ENCODE measurements at regions not wholly inside any gene's neighbourhood (a gene's known extent, or its start where the extent isn't known, plus 50 kb on each side); places are given as distances from the start of the nearest gene placed in this dataset.

DNA sequence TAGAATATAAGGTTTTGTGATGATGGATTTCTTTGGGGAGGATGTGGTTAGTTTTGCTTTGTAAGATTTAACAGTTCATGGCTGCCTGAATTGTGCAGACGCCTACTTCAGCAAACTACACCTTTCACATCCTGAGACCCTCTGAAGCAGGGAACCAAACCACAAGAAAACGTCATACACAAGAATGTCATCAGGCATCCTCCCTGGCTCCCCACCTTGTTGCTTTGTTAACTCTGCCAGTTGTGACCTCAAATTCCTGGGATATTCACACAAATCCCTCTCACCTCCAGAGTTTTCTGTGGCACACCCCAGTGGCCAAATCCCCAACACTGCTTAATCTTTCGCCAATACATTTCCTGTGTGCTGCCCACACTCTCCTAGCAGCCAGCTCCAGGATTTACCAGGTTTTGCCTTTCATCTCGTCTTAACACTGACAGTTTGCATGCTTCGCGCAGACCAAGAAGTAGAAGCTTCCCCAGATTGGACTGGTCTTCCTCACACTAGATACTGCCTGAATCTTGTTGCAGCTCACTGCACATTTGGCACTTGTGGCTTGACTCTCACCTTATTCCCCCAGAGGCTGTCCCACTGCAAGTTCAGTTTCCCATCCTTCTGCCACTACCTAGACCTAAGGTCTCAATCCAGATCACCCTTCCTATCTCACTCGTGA is 51.1 kb upstream of the CTTNBP2NL start:
- DNase-seq: no peak
- Histone ChIP-seq H3K36me3 (no peaks in the 10 kb centered on the region), H3K4me1 (no peaks in the 10 kb centered on the region), H3K9me3 (peaks cover 0 to 7% (median 4%) of the 10 kb centered on the region in 3 donors), H3K27ac (no peak overlapping the region), H3K27me3 (peaks cover 0 to under 1% of the 10 kb centered on the region in 2 donors), H3K4me3 (no peak overlapping the region)
- TF ChIP-seq, protein P1, sequence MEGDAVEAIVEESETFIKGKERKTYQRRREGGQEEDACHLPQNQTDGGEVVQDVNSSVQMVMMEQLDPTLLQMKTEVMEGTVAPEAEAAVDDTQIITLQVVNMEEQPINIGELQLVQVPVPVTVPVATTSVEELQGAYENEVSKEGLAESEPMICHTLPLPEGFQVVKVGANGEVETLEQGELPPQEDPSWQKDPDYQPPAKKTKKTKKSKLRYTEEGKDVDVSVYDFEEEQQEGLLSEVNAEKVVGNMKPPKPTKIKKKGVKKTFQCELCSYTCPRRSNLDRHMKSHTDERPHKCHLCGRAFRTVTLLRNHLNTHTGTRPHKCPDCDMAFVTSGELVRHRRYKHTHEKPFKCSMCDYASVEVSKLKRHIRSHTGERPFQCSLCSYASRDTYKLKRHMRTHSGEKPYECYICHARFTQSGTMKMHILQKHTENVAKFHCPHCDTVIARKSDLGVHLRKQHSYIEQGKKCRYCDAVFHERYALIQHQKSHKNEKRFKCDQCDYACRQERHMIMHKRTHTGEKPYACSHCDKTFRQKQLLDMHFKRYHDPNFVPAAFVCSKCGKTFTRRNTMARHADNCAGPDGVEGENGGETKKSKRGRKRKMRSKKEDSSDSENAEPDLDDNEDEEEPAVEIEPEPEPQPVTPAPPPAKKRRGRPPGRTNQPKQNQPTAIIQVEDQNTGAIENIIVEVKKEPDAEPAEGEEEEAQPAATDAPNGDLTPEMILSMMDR (IDR thresholded peaks at IDR 0.05): no peak
- intact Hi-C loops (cut with DNase I; ENCODE audit: low total_unique reads): no loop called here
